ENCODE measurements at regions not wholly inside any gene's neighbourhood (a gene's known extent, or its start where the extent isn't known, plus 50 kb on each side); places are given as distances from the start of the nearest gene placed in this dataset.

DNA sequence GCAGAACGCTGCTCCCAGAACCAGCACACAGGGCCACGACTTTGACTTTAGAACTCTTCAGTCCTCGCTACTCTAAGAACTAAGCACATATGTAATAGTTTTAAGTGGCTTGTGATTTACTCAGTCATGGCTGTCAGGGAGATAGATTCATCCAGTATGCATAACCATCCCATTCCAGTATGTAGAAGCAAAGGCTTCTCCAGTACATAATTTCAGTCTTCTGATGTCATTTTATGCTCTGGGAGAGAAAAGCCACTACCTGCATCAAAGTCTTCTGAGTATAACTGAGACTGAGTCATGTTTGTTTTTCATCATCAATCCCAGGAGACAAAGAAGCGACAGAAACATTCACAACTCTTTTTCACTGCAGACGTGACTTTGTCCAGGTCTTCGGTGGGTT is 885.7 kb downstream of the PLA2G4A start:
- no peak overlapping the region for H3K4me3 ChIP-seq (ENCODE audit: low read length)
- H4K20me1 ChIP-seq (ENCODE audit: insufficient read depth): no peaks in the 10 kb centered on the region
- H3K27ac ChIP-seq (ENCODE audit: low read length): no peak overlapping the region
- H3K79me2 ChIP-seq (replicated peaks; ENCODE audit: insufficient read depth, low read length): no peaks in the 10 kb centered on the region
- no peak overlapping the region for H2AFZ ChIP-seq (ENCODE audit: low read depth, low read length)
- TF ChIP-seq SMC3 (conservative IDR thresholded peaks at IDR 0.05; ENCODE audit: poor library complexity) (no peak), POLR2AphosphoS5 (IDR thresholded peaks at IDR 0.05) (no peak), RAD21 (conservative IDR thresholded peaks at IDR 0.05) (no peak), EP300 (conservative IDR thresholded peaks at IDR 0.05; ENCODE audit: poor library complexity, severe bottlenecking) (no peak)
- no peak overlapping the region for H3K4me2 ChIP-seq (ENCODE audit: low read length)
- H3F3A ChIP-seq (ENCODE audit: insufficient read depth, low read length, poor library complexity, severe bottlenecking): no peaks in the 10 kb centered on the region
- no peaks in the 10 kb centered on the region for H3K9me3 ChIP-seq (ENCODE audit: low read length)
- no peaks in the 10 kb centered on the region for H3K36me3 ChIP-seq (ENCODE audit: insufficient read depth, low read length)
- H3K9ac ChIP-seq (ENCODE audit: low read length): no peak overlapping the region
- no peaks in the 10 kb centered on the region for H3K27me3 ChIP-seq (ENCODE audit: insufficient read depth, low read depth, low read length)
- H3K9me2 ChIP-seq (ENCODE audit: insufficient read depth, low read length): no peaks in the 10 kb centered on the region

DNA sequence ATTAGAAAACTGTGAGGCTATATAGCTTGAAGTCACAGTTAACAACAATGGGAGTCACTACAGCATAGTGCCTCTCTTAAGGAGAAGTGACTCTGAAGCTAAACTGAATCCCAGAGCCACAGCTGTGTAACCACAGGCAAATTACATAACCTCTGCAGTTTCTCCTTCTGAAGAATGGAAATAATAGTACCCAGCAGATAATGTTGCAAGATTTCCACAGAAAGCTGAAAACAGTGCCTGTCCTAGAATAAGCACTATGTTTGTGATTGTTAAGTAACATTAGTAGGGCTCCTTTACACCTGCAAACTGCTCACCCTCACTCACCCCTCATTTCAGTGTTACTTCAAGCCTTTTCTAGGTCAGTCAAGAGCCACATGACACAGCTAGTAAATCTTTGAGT is 886.7 kb downstream of the PLA2G4A start:
- Histone ChIP-seq H3K4me3 (ENCODE audit: low read length) (no peak overlapping the region), H3K27me3 (ENCODE audit: insufficient read depth, low read depth, low read length) (no peaks in the 10 kb centered on the region), H4K20me1 (ENCODE audit: insufficient read depth) (no peaks in the 10 kb centered on the region), H3K36me3 (ENCODE audit: insufficient read depth, low read length) (no peaks in the 10 kb centered on the region), H2AFZ (ENCODE audit: low read depth, low read length) (no peak overlapping the region), H3K9ac (ENCODE audit: low read length) (no peak overlapping the region), H3F3A (ENCODE audit: insufficient read depth, low read length, poor library complexity, severe bottlenecking) (no peaks in the 10 kb centered on the region), H3K4me2 (ENCODE audit: low read length) (no peak overlapping the region), H3K9me2 (ENCODE audit: insufficient read depth, low read length) (no peaks in the 10 kb centered on the region), H3K27ac (ENCODE audit: low read length) (no peak overlapping the region), H3K79me2 (replicated peaks; ENCODE audit: insufficient read depth, low read length) (no peaks in the 10 kb centered on the region), H3K9me3 (ENCODE audit: low read length) (no peaks in the 10 kb centered on the region)
- no peak for TF ChIP-seq POLR2AphosphoS5 (IDR thresholded peaks at IDR 0.05)
- TF ChIP-seq RAD21 (conservative IDR thresholded peaks at IDR 0.05): no peak
- no peak for TF ChIP-seq TAF1 (IDR thresholded peaks at IDR 0.05; ENCODE audit: low read depth)
- TF ChIP-seq EZH2 (IDR thresholded peaks at IDR 0.05; ENCODE audit: borderline replicate concordance, insufficient read depth, low read length, poor library complexity, severe bottlenecking): no peak
- TF ChIP-seq EP300 (conservative IDR thresholded peaks at IDR 0.05; ENCODE audit: poor library complexity, severe bottlenecking): no peak
- TF ChIP-seq REST (IDR thresholded peaks at IDR 0.05; ENCODE audit: borderline replicate concordance): no peak
- TF ChIP-seq MXI1 (conservative IDR thresholded peaks at IDR 0.05; ENCODE audit: poor library complexity, severe bottlenecking): no peak
- TF ChIP-seq, protein P1, sequence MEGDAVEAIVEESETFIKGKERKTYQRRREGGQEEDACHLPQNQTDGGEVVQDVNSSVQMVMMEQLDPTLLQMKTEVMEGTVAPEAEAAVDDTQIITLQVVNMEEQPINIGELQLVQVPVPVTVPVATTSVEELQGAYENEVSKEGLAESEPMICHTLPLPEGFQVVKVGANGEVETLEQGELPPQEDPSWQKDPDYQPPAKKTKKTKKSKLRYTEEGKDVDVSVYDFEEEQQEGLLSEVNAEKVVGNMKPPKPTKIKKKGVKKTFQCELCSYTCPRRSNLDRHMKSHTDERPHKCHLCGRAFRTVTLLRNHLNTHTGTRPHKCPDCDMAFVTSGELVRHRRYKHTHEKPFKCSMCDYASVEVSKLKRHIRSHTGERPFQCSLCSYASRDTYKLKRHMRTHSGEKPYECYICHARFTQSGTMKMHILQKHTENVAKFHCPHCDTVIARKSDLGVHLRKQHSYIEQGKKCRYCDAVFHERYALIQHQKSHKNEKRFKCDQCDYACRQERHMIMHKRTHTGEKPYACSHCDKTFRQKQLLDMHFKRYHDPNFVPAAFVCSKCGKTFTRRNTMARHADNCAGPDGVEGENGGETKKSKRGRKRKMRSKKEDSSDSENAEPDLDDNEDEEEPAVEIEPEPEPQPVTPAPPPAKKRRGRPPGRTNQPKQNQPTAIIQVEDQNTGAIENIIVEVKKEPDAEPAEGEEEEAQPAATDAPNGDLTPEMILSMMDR (IDR thresholded peaks at IDR 0.05; ENCODE audit: poor library complexity, severe bottlenecking): no peak
- TF ChIP-seq SMC3 (conservative IDR thresholded peaks at IDR 0.05; ENCODE audit: poor library complexity): no peak

DNA sequence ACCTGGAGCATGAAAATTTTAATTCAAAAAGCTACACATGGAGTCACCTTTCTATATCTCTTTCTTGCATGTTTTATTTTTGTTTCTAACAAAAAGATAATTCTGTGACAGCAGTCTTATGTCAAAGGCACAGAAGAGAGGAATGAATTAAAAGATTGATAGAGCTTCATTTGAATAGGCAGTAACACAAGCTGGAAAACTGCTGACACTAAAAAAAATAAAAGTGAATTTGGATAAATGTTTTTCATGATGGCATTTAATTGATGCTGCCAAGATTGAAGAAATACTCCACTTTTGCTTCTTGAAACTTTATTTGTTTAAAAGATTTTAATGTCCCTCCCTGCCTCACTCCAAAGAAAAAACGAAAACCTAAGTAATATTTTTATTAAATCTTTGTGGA is 887.4 kb downstream of the PLA2G4A start:
- Histone ChIP-seq H3K4me3 (ENCODE audit: low read length) (no peak overlapping the region), H3F3A (ENCODE audit: insufficient read depth, low read length, poor library complexity, severe bottlenecking) (no peaks in the 10 kb centered on the region), H3K9me3 (ENCODE audit: low read length) (no peaks in the 10 kb centered on the region), H3K9ac (ENCODE audit: low read length) (no peak overlapping the region), H2AFZ (ENCODE audit: low read depth, low read length) (no peak overlapping the region), H3K4me2 (ENCODE audit: low read length) (no peak overlapping the region), H4K20me1 (ENCODE audit: insufficient read depth) (no peaks in the 10 kb centered on the region), H3K27me3 (ENCODE audit: insufficient read depth, low read depth, low read length) (no peaks in the 10 kb centered on the region), H3K36me3 (ENCODE audit: insufficient read depth, low read length) (no peaks in the 10 kb centered on the region), H3K9me2 (ENCODE audit: insufficient read depth, low read length) (no peaks in the 10 kb centered on the region), H3K79me2 (replicated peaks; ENCODE audit: insufficient read depth, low read length) (no peaks in the 10 kb centered on the region), H3K27ac (ENCODE audit: low read length) (no peak overlapping the region)
- TF ChIP-seq REST (IDR thresholded peaks at IDR 0.05; ENCODE audit: borderline replicate concordance) (no peak), EP300 (conservative IDR thresholded peaks at IDR 0.05; ENCODE audit: poor library complexity, severe bottlenecking) (no peak), RAD21 (conservative IDR thresholded peaks at IDR 0.05) (no peak), SMC3 (conservative IDR thresholded peaks at IDR 0.05; ENCODE audit: poor library complexity) (no peak), EZH2 (IDR thresholded peaks at IDR 0.05; ENCODE audit: borderline replicate concordance, insufficient read depth, low read length, poor library complexity, severe bottlenecking) (no peak), POLR2AphosphoS5 (IDR thresholded peaks at IDR 0.05) (no peak), TAF1 (IDR thresholded peaks at IDR 0.05; ENCODE audit: low read depth) (no peak), MXI1 (conservative IDR thresholded peaks at IDR 0.05; ENCODE audit: poor library complexity, severe bottlenecking) (no peak)
- TF ChIP-seq, protein P1 (IDR thresholded peaks at IDR 0.05; ENCODE audit: poor library complexity, severe bottlenecking): no peak
